IPS-20b (cell line): ENCODE measurements at regions not wholly inside any gene's neighbourhood (a gene's known extent, or its start where the extent isn't known, plus 50 kb on each side); places are given as distances from the start of the nearest gene placed in this dataset.

ENCODE experiments used
- H3K27ac ChIP-seq: one replicate; pipeline ENCODE4 v1.5.1; 2013; ENCODE audit warnings: low read length
- H3K27me3 ChIP-seq: 2 replicates; pipeline ENCODE4 v1.6.1; 2013; ENCODE audit warnings: mild to moderate bottlenecking, low read length, inconsistent platforms; ENCODE audit not compliant: insufficient read depth
- H3K36me3 ChIP-seq: 2 replicates; pipeline ENCODE4 v1.6.1; 2013; ENCODE audit warnings: low read depth, mild to moderate bottlenecking, inconsistent platforms, low read length, moderate library complexity; ENCODE audit not compliant: insufficient read depth
- H3K4me1 ChIP-seq: 2 replicates; pipeline ENCODE4 v1.6.1; 2013; ENCODE audit warnings: mild to moderate bottlenecking, control low read depth, inconsistent platforms, low read length, moderate library complexity; ENCODE audit not compliant: insufficient read depth
- H3K4me3 ChIP-seq: 2 replicates; pipeline ENCODE4 v1.5.1; 2013; ENCODE audit warnings: mild to moderate bottlenecking, low read length, inconsistent platforms
- H3K9ac ChIP-seq: 2 replicates; pipeline ENCODE4 v1.6.1; 2013; ENCODE audit warnings: low read depth, mild to moderate bottlenecking, inconsistent platforms, low read length, moderate library complexity
- H3K9me3 ChIP-seq: 2 replicates; pipeline ENCODE4 v1.6.1; 2013; ENCODE audit warnings: mild to moderate bottlenecking, low read depth, low read length, inconsistent platforms; ENCODE audit not compliant: insufficient read depth

GRCh38 chr18:13987956-13988355, 72.6 kb upstream of the MC2R start:
- Histone ChIP-seq H3K9me3 (peaks cover 9% of the 10 kb centered on the region), H3K4me3 (no peak overlapping the region), H3K36me3 (no peaks in the 10 kb centered on the region), H3K27me3 (no peaks in the 10 kb centered on the region), H3K9ac (no peak overlapping the region), H3K27ac (no peak overlapping the region), H3K4me1 (peaks cover 19% of the 10 kb centered on the region)

GRCh38 chr18:13984080-13984479, 68.7 kb upstream of the MC2R start:
- Histone ChIP-seq H3K36me3 (no peaks in the 10 kb centered on the region), H3K9me3 (0 out of 2 replicates have a peak, but pooled peaks cover 2% of the 10 kb centered on the region), H3K4me3 (no peak overlapping the region), H3K27me3 (no peaks in the 10 kb centered on the region), H3K4me1 (peaks cover 9% of the 10 kb centered on the region), H3K27ac (no peak overlapping the region), H3K9ac (no peak overlapping the region)

GRCh38 chr18:13983506-13983905, 68.2 kb upstream of the MC2R start:
- no peaks in the 10 kb centered on the region for H3K27me3 ChIP-seq
- H3K27ac ChIP-seq = no peak overlapping the region
- H3K36me3 ChIP-seq = no peaks in the 10 kb centered on the region
- no peak overlapping the region for H3K4me3 ChIP-seq
- no peak overlapping the region for H3K9ac ChIP-seq
- H3K4me1 ChIP-seq = peaks cover 6% of the 10 kb centered on the region
- 0 out of 2 replicates have a peak, but pooled peaks cover 2% of the 10 kb centered on the region for H3K9me3 ChIP-seq

GRCh38 chr18:13982126-13982525, 66.8 kb upstream of the MC2R start:
- no peaks in the 10 kb centered on the region; the same call in 1 of the 2 replicates for H3K4me1 ChIP-seq
- no peak overlapping the region for H3K27ac ChIP-seq
- H3K9me3 ChIP-seq = 0 out of 2 replicates have a peak, but pooled peaks cover 2% of the 10 kb centered on the region

GRCh38 chr18:13973061-13973575, 57.8 kb upstream of the MC2R start:
- no peak overlapping the region for H3K4me3 ChIP-seq
- no peak overlapping the region for H3K27ac ChIP-seq

More at GRCh38 chr18:13982126-13982525, 66.8 kb upstream of the MC2R start:
- H3K4me3 ChIP-seq = no peak overlapping the region
- H3K9ac ChIP-seq = no peak overlapping the region
- no peaks in the 10 kb centered on the region for H3K27me3 ChIP-seq
- no peaks in the 10 kb centered on the region for H3K36me3 ChIP-seq

More at GRCh38 chr18:13973061-13973575, 57.8 kb upstream of the MC2R start:
- Histone ChIP-seq H3K36me3 (no peaks in the 10 kb centered on the region), H3K4me1 (no peaks in the 10 kb centered on the region), H3K9me3 (peaks cover 9% of the 10 kb centered on the region; the same call in 1 of the 2 replicates), H3K27me3 (no peaks in the 10 kb centered on the region), H3K9ac (no peak overlapping the region)
